H1 (cell line): ENCODE measurements at regions not wholly inside any gene's neighbourhood (a gene's known extent, or its start where the extent isn't known, plus 50 kb on each side); places are given as distances from the start of the nearest gene placed in this dataset.

Experiments
- CTCF ChIA-PET: fragments of 300-600 bp; sonication (Branson Sonifier 250); formaldehyde crosslinking; loops from one replicate; lab custom pipeline; 2021; ENCODE audit not compliant: partially characterized antibody; lab: Charles Lee
- POLR2A ChIA-PET: fragments of 300-600 bp; sonication (Branson Sonifier 250); formaldehyde crosslinking; loops from one replicate; lab custom pipeline; 2021; ENCODE audit warnings: inconsistent platforms; ENCODE audit not compliant: partially characterized antibody; lab: Charles Lee
- DNase-seq, 2 experiments: peaks; one replicate each; pipeline versions ENCODE4 v3.0.0 to v3.0.0-alpha.2; 2010 to 2022; ENCODE audit warnings: low spot score in 2 of 2, low read depth in 1 of 2, mixed read lengths in 1 of 2
- FAIRE-seq: peaks from 2 replicates; lab custom pipeline; 2011; peaks lifted over from hg19 to GRCh38; lab: Jason Lieb, UNC
- H2AFZ ChIP-seq: 2 replicates; pipeline ENCODE4 v1.8.1; 2012; ENCODE audit warnings: low read length, inconsistent platforms
- H2AK5ac ChIP-seq: 2 replicates; pipeline ENCODE4 v1.6.1; 2013; ENCODE audit warnings: low read depth, low read length
- H2BK120ac ChIP-seq: replicated peaks from 2 replicates; pipeline ENCODE3; 2013; ENCODE audit warnings: low read depth, low read length, inconsistent platforms
- H2BK12ac ChIP-seq: 2 replicates; pipeline ENCODE4 v1.6.1; 2013; ENCODE audit warnings: low read depth, low read length
- H2BK15ac ChIP-seq: 2 replicates; pipeline ENCODE4 v1.6.1; 2013; ENCODE audit warnings: low read length
- H2BK20ac ChIP-seq: 2 replicates; pipeline ENCODE4 v1.6.1; 2013; ENCODE audit warnings: low read length
- H2BK5ac ChIP-seq: 2 replicates; pipeline ENCODE4 v1.6.1; 2013; ENCODE audit warnings: low read depth, low read length
- H3K14ac ChIP-seq: 2 replicates; pipeline ENCODE4 v1.6.1; 2013; ENCODE audit warnings: inconsistent platforms; ENCODE audit not compliant: insufficient read length
- H3K18ac ChIP-seq: 2 replicates; pipeline ENCODE4 v1.6.1; 2013; ENCODE audit warnings: low read length; ENCODE audit errors: extremely low read depth
- H3K23ac ChIP-seq: 2 replicates; pipeline ENCODE4 v1.6.1; 2013; ENCODE audit warnings: inconsistent platforms; ENCODE audit not compliant: insufficient read length
- H3K23me2 ChIP-seq: 2 replicates; pipeline ENCODE4 v1.6.1; 2013; ENCODE audit warnings: low read depth, low read length
- H3K27ac ChIP-seq: 2 replicates; pipeline ENCODE4 v1.6.1; 2011; ENCODE audit warnings: low read depth, low read length, inconsistent platforms
- H3K27me3 ChIP-seq, 4 experiments: replicated peaks in 1 of 4; 1 replicate in 1 of 4; 2 replicates in 3 of 4; pipeline versions ENCODE4 v1.6.1 to v1.8.1; 2011 to 2013; ENCODE audit warnings: low read length in 3 of 4, mild to moderate bottlenecking in 3 of 4, inconsistent platforms in 2 of 4, mixed read lengths in 2 of 4, moderate library complexity in 1 of 4; ENCODE audit not compliant: control insufficient read depth in 3 of 4, insufficient read depth in 3 of 4; ENCODE audit errors: extremely low read depth in 1 of 4
- H3K36me3 ChIP-seq, 4 experiments: 2 replicates each; pipeline versions ENCODE4 v1.6.1 to v1.8.1; 2011 to 2013; ENCODE audit warnings: mild to moderate bottlenecking in 4 of 4, low read length in 3 of 4, moderate library complexity in 2 of 4, control low read depth in 1 of 4, inconsistent platforms in 1 of 4; ENCODE audit not compliant: insufficient read depth in 4 of 4, control insufficient read depth in 2 of 4
- H3K4ac ChIP-seq: replicated peaks from 2 replicates; pipeline ENCODE3; 2013; ENCODE audit warnings: low read length, low read depth, mixed read lengths, inconsistent platforms; ENCODE audit not compliant: insufficient read length
- H3K4me1 ChIP-seq, 4 experiments: replicated peaks in 1 of 4; 1 replicate in 1 of 4; 2 replicates in 3 of 4; pipeline versions ENCODE4 v1.6.1 to v1.8.1; 2011 to 2013; ENCODE audit warnings: low read length in 3 of 4, inconsistent platforms in 2 of 4, mixed read lengths in 1 of 4; ENCODE audit not compliant: insufficient read depth in 4 of 4, control insufficient read depth in 3 of 4
- H3K4me2 ChIP-seq, 2 experiments: 2 replicates each; pipeline versions ENCODE4 v1.6.1 to v1.8.1; 2011 to 2013; ENCODE audit warnings: low read depth in 2 of 2, low read length in 2 of 2, control low read depth in 1 of 2, inconsistent platforms in 1 of 2, mild to moderate bottlenecking in 1 of 2; ENCODE audit not compliant: insufficient read depth in 1 of 2
- H3K4me3 ChIP-seq, 4 experiments: fragments of 200-600, 300-600 bp in 1 of 4; sonication (generic), shearing (Covaris generic), sonication (Bioruptor Twin) in 1 of 4; 2 replicates each; pipeline versions ENCODE4 v1.5.1 to v1.8.1; 2011 to 2016; ENCODE audit warnings: low read length in 4 of 4, low read depth in 3 of 4, control low read depth in 2 of 4, inconsistent platforms in 2 of 4, mild to moderate bottlenecking in 2 of 4, mixed read lengths in 1 of 4, moderate library complexity in 1 of 4; ENCODE audit not compliant: insufficient read depth in 2 of 4; ENCODE audit errors: extremely low read depth in 1 of 4
- H3K56ac ChIP-seq: replicated peaks from 2 replicates; pipeline ENCODE3; 2013; ENCODE audit warnings: low read depth, mild to moderate bottlenecking, mixed read lengths, low read length, inconsistent platforms; ENCODE audit not compliant: insufficient read length
- H3K79me1 ChIP-seq: 2 replicates; pipeline ENCODE4 v1.6.1; 2013; ENCODE audit warnings: low read depth, low read length, control low read depth
- H3K79me2 ChIP-seq, 2 experiments: 2 replicates each; pipeline versions ENCODE4 v1.6.1 to v1.8.1; 2012 to 2013; ENCODE audit warnings: low read length in 2 of 2, mild to moderate bottlenecking in 2 of 2, inconsistent platforms in 1 of 2; ENCODE audit not compliant: insufficient read depth in 2 of 2, control insufficient read depth in 1 of 2
- H3K9ac ChIP-seq, 4 experiments: replicated peaks in 1 of 4; 1 replicate in 1 of 4; 2 replicates in 3 of 4; pipeline versions ENCODE4 v1.6.1 to v1.8.1; 2011 to 2013; ENCODE audit warnings: low read depth in 3 of 4, low read length in 3 of 4, control low read depth in 2 of 4, mild to moderate bottlenecking in 2 of 4, moderate library complexity in 2 of 4, inconsistent platforms in 1 of 4; ENCODE audit errors: extremely low read depth in 1 of 4
- H3K9me3 ChIP-seq, 2 experiments: 2 replicates each; pipeline versions ENCODE4 v1.6.1 to v1.8.1; 2012 to 2013; ENCODE audit warnings: mild to moderate bottlenecking in 2 of 2, moderate library complexity in 2 of 2, control low read depth in 1 of 2, inconsistent platforms in 1 of 2, low read depth in 1 of 2, low read length in 1 of 2, mixed read lengths in 1 of 2; ENCODE audit not compliant: insufficient read depth in 2 of 2
- H4K20me1 ChIP-seq, 2 experiments: replicated peaks in 1 of 2; 2 replicates each; pipeline versions ENCODE3 to v1.8.1; 2011 to 2013; ENCODE audit warnings: inconsistent platforms in 2 of 2, low read length in 2 of 2, mild to moderate bottlenecking in 1 of 2; ENCODE audit not compliant: insufficient read depth in 2 of 2, control insufficient read depth in 1 of 2
- H4K5ac ChIP-seq: 2 replicates; pipeline ENCODE4 v1.6.1; 2013; ENCODE audit warnings: low read length, low read depth, mixed read lengths, inconsistent platforms; ENCODE audit not compliant: insufficient read length
- H4K8ac ChIP-seq: 2 replicates; pipeline ENCODE4 v1.8.0; 2013; ENCODE audit warnings: mild to moderate bottlenecking, moderate library complexity, low read length, inconsistent platforms; ENCODE audit not compliant: insufficient read depth; ENCODE audit errors: extremely low read depth
- H4K91ac ChIP-seq: replicated peaks from 2 replicates; pipeline ENCODE3; 2013; ENCODE audit warnings: low read length, mixed read lengths, inconsistent platforms; ENCODE audit not compliant: insufficient read length
- ASH2L ChIP-seq: fragments of 200-600, 300-600 bp; sonication (generic); IDR thresholded peaks from one replicate; pipeline ENCODE4 v1.7.1; 2017; ENCODE audit warnings: low read length
- CHD2 ChIP-seq: IDR thresholded peaks from 2 replicates; pipeline ENCODE4 v1.6.1; 2012; ENCODE audit warnings: low read length, improper control_type of control experiment
- EGR1 ChIP-seq: IDR thresholded peaks from 2 replicates; pipeline ENCODE4 v1.6.1; 2011; ENCODE audit warnings: low read depth, low read length, borderline replicate concordance
- KDM4A ChIP-seq: IDR thresholded peaks from one replicate; pipeline ENCODE4 v1.7.1; 2012; ENCODE audit warnings: low read depth, mild to moderate bottlenecking, moderate library complexity, low read length, inconsistent platforms; ENCODE audit not compliant: severe bottlenecking
- MAFK ChIP-seq: IDR thresholded peaks from 2 replicates; pipeline ENCODE4 v1.6.1; 2012; ENCODE audit warnings: low read depth, mild to moderate bottlenecking, improper control_type of control experiment, low read length
- NRF1 ChIP-seq: IDR thresholded peaks from 2 replicates; pipeline ENCODE4 v1.6.1; 2011; ENCODE audit warnings: mild to moderate bottlenecking, low read depth, low read length, improper control_type of control experiment
- POLR2A ChIP-seq, 2 experiments: IDR thresholded peaks; 1 replicate in 1 of 2; 2 replicates in 1 of 2; pipeline ENCODE4 v1.6.1; 2011; ENCODE audit warnings: low read depth in 2 of 2, low read length in 2 of 2, mild to moderate bottlenecking in 2 of 2; ENCODE audit errors: control extremely low read depth in 1 of 2
- RBBP5 ChIP-seq: IDR thresholded peaks from 2 replicates; pipeline ENCODE4 v1.7.1; 2012; ENCODE audit warnings: low read depth, mild to moderate bottlenecking, inconsistent platforms, low read length, moderate library complexity, borderline replicate concordance
- SIX5 ChIP-seq: IDR thresholded peaks from 2 replicates; pipeline ENCODE4 v1.6.1; 2011; ENCODE audit warnings: mild to moderate bottlenecking, low read depth, low read length
- SP2 ChIP-seq: IDR thresholded peaks from 2 replicates; pipeline ENCODE4 v1.6.1; 2012; ENCODE audit warnings: mild to moderate bottlenecking, low read length, inconsistent platforms
- SUZ12 ChIP-seq: fragments of 200-600 bp; sonication (generic); IDR thresholded peaks from 2 replicates; pipeline ENCODE4 v1.6.1; 2012; ENCODE audit warnings: mild to moderate bottlenecking, inconsistent platforms, low read length, moderate library complexity, mixed read lengths
- WGBS, 2 experiments: shearing (Covaris generic) in 1 of 2; methylation state at CpG; one replicate each; pipeline versions ENCODE4 v1.1.6 to v1.1.7; 2013 to 2015; ENCODE audit warnings: low lambda C conversion rate in 2 of 2, mixed read lengths in 2 of 2, inconsistent platforms in 1 of 2, low coverage in 1 of 2, missing lambda C conversion rate in 1 of 2; ENCODE audit not compliant: insufficient replicate concordance in 2 of 2, insufficient coverage in 1 of 2, insufficient read length in 1 of 2; ENCODE audit errors: extremely low coverage in 1 of 2, missing lambda C conversion rate in 1 of 2; 5-methylcytosine and 5-hydroxymethylcytosine counted together
- TF ChIP-seq, protein P1 (sequence below): IDR thresholded peaks from 2 replicates; pipeline ENCODE4 v1.6.1; 2011; ENCODE audit warnings: low read length, improper control_type of control experiment
- TF ChIP-seq, protein P2 (sequence below): IDR thresholded peaks from 2 replicates; pipeline ENCODE4 v1.6.1; 2012; ENCODE audit warnings: inconsistent platforms

DNA sequence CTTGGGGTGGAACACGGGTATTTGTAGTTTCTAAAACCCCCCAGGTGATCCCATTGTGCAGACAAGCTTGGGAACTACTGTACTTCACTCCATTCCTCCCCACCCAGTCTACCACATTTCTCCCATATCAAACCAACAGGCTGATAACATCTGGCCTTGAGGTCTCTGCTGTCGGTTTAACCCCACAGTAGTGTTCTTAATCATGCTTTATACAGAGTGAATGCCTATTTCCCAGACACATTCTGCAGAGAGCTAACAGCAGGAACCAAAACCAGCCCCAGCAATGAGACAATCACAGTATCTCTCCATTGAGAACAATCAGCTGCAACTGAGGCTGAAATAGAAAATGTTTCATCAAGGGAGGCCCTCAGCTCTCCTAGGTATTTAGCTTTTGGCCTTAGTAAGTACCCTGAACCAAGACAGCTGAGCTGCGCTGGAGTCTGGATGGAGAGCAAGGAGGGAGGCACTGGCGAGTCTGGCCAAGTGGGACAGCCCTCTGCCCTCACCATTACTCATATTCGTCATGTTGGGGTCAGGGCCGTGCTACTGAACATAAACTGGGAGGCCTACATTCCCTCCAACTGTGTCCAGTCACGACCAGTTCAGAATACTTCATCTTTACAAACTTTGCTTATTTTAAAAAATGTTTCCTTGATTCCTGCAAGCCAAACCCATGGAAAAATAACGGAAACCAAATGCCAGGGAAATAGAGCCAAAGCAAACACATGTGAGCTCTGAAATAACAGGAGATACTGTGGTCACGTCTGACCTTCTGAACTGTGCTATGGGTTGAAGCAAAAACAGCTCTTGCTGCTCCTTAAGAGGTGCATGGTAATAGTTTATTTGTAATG is 81.0 kb downstream of the CCDC34 start:
- CTCF ChIA-PET = interaction anchor here (0.6 to 3.8 kb wide), 8 partner anchors 13 to 530 kb away, joined by 3 to 21 read pairs (median 3); no protein-coding TSS in a partner anchor
- FAIRE-seq (no peak), DNase-seq (no peak)
- Histone ChIP-seq H3K79me2 (no peaks in the 10 kb centered on the region), H2AK5ac (no peak overlapping the region), H4K5ac (no peak overlapping the region), H3K9ac (no peak overlapping the region), H3K9me3 (no peaks in the 10 kb centered on the region), H3K27me3 (no peaks in the 10 kb centered on the region), H4K8ac (no peak overlapping the region), H2BK12ac (no peak overlapping the region), H3K4ac (no peak overlapping the region), H3K14ac (no peak overlapping the region), H3K79me1 (no peaks in the 10 kb centered on the region), H3K4me2 (no peak overlapping the region), H4K20me1 (no peaks in the 10 kb centered on the region), H2BK15ac (0 out of 2 replicates have a peak overlapping the region, but pooled peaks have one; percentile 29), H3K27ac (no peak overlapping the region), H2BK20ac (no peak overlapping the region), H4K91ac (no peak overlapping the region), H2BK5ac (no peak overlapping the region), H3K23me2 (no peaks in the 10 kb centered on the region), H3K56ac (no peak overlapping the region), H2AFZ (peak overlapping the region; percentile 58; the same call in 1 of the 2 replicates), H3K4me1 (no peaks in the 10 kb centered on the region; a peak in 1 of 7 replicates), H2BK120ac (no peak overlapping the region), H3K18ac (no peak overlapping the region), H3K4me3 (no peak overlapping the region), H3K23ac (no peak overlapping the region), H3K36me3 (no peaks in the 10 kb centered on the region)
- WGBS, 2 experiments = 82% methylated on average over 9 of the region's 9 CpGs; no CpG with 5 or more reads in 1 of the 2 experiments
- POLR2A ChIA-PET = no interaction called here
- no peak for TF ChIP-seq POLR2A (IDR thresholded peaks at IDR 0.05; ENCODE audit: control extremely low read depth in 1 of 2, low read depth in 2 of 2, low read length in 2 of 2)
- TF ChIP-seq KDM4A = no peak
- no peak for TF ChIP-seq SIX5
- no peak for TF ChIP-seq ASH2L
- no peak for TF ChIP-seq RBBP5
- TF ChIP-seq, protein P1, sequence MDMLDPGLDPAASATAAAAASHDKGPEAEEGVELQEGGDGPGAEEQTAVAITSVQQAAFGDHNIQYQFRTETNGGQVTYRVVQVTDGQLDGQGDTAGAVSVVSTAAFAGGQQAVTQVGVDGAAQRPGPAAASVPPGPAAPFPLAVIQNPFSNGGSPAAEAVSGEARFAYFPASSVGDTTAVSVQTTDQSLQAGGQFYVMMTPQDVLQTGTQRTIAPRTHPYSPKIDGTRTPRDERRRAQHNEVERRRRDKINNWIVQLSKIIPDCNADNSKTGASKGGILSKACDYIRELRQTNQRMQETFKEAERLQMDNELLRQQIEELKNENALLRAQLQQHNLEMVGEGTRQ = no peak
- no peak for TF ChIP-seq SP2
- TF ChIP-seq, protein P2, sequence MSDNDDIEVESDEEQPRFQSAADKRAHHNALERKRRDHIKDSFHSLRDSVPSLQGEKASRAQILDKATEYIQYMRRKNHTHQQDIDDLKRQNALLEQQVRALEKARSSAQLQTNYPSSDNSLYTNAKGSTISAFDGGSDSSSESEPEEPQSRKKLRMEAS = no peak
- no peak for TF ChIP-seq NRF1
- no peak for TF ChIP-seq MAFK
- no peak for TF ChIP-seq SUZ12
- no peak for TF ChIP-seq EGR1
- no peak for TF ChIP-seq CHD2
